ENCODE measurements at regions not wholly inside any gene's neighbourhood (a gene's known extent, or its start where the extent isn't known, plus 50 kb on each side); places are given as distances from the start of the nearest gene placed in this dataset.

DNA sequence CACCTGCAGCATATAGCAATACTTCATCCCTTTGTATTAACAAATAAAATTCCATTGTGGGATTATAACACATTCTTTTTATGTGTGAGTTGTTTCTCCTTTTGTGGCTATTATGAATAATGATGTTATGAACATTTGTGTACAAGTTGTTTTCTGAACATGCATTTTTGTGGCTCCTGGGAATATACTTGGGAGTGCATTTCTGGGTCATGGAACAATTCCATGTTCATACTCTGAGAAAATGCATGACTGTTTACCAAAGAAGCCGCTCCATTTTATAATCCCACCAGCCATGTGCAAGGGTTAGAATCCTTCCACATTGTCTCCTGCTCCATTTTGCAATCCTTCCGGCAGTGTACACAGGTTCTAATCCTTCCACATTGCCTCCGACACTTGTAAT, 713.8 kb downstream of the TBC1D22A start:
- no peak for DNase-seq (ENCODE audit: low read depth)
- TF ChIP-seq, protein P1, sequence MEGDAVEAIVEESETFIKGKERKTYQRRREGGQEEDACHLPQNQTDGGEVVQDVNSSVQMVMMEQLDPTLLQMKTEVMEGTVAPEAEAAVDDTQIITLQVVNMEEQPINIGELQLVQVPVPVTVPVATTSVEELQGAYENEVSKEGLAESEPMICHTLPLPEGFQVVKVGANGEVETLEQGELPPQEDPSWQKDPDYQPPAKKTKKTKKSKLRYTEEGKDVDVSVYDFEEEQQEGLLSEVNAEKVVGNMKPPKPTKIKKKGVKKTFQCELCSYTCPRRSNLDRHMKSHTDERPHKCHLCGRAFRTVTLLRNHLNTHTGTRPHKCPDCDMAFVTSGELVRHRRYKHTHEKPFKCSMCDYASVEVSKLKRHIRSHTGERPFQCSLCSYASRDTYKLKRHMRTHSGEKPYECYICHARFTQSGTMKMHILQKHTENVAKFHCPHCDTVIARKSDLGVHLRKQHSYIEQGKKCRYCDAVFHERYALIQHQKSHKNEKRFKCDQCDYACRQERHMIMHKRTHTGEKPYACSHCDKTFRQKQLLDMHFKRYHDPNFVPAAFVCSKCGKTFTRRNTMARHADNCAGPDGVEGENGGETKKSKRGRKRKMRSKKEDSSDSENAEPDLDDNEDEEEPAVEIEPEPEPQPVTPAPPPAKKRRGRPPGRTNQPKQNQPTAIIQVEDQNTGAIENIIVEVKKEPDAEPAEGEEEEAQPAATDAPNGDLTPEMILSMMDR (IDR thresholded peaks at IDR 0.05; ENCODE audit: control insufficient read depth, insufficient read depth, low read depth, low read length, missing control alignments): no peak
- H3K4me3 ChIP-seq (ENCODE audit: control insufficient read depth, low read depth, low read length): no peak overlapping the region

DNA sequence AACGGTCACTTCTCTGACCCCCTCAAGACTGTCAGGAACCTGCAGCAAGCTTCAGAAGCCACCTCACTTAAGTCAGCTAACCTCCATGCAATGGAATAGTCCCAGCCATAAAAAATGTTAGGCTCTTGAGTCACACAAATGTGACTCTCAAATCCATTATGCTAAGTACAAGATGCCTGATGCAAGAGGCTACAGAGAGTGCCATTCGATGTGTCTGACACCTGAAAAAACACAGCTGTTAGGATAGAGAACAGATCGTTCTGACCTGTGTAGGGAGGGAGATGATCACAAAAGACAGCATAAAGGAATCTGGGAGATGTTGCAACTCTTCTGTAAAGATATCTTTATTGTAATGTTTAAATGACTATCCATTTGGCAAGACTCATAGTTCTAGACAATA, 712.4 kb downstream of the TBC1D22A start:
- TF ChIP-seq, protein P1 (IDR thresholded peaks at IDR 0.05; ENCODE audit: control insufficient read depth, insufficient read depth, low read depth, low read length, missing control alignments): no peak
- no peak for DNase-seq (ENCODE audit: low read depth)
- H3K4me3 ChIP-seq (ENCODE audit: control insufficient read depth, low read depth, low read length): no peak overlapping the region

DNA sequence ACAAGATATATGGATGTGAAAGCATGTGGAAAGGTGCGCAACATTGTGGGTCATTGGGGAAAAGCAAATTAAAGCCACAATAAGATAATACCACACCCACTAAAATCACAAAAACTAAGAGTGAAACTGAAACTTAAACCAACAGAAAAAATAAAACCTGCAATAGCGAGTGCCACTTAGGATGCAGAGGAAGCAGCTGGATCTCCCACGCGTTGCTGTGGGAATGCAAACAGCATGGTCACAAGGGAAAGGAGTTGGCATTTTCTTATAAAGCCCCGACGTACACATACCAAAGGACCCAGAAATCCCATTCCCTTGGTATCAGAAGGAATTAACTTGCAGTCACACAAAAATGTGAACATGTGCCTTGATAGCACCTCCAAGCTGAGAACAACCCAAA, 712.0 kb downstream of the TBC1D22A start:
- no peak for DNase-seq (ENCODE audit: low read depth)
- TF ChIP-seq, protein P1 (IDR thresholded peaks at IDR 0.05; ENCODE audit: control insufficient read depth, insufficient read depth, low read depth, low read length, missing control alignments): no peak
- no peak overlapping the region for H3K4me3 ChIP-seq (ENCODE audit: control insufficient read depth, low read depth, low read length)

DNA sequence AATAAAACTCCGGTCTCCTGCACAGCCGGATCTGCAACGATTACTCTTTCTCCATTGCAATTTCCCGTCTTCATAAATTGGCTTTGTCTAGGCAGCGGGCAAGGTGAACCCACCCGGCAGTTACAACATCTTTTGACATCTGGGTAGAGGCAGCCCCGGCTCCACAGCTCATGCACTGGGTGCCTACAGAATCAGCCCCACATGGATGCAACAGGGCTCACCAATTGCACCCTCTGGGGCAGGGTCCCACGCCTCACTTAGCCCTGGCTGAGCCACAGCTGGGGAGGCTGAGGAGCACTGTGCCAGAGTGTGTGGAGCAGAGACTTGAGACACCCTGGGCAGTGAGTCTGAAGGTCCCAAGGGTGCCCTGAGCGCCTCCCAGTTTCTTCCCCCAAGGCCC, 710.2 kb downstream of the TBC1D22A start:
- DNase-seq (ENCODE audit: low read depth): no peak
- TF ChIP-seq, protein P1 (IDR thresholded peaks at IDR 0.05; ENCODE audit: control insufficient read depth, insufficient read depth, low read depth, low read length, missing control alignments): no peak
- no peak overlapping the region for H3K4me3 ChIP-seq (ENCODE audit: control insufficient read depth, low read depth, low read length)

DNA sequence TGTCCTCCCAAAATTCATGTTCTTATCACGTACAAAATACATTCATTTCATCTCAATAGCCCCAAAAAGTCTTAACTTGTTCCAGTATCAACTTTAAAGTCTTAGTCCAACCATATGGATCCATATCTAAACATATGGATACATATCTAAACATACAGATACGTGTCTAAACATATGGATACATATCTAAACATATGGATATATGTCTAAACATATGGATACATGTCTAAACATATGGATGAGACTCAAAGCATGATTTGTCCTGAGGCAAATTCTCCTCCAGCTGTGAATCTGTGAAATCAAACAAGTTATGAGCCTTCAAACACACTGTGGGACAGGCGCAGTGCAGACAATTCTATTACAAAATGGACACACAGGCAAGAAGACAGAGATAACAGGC, 709.0 kb downstream of the TBC1D22A start:
- no peak overlapping the region for H3K4me3 ChIP-seq (ENCODE audit: control insufficient read depth, low read depth, low read length)
- no peak for DNase-seq (ENCODE audit: low read depth)
- TF ChIP-seq, protein P1 (IDR thresholded peaks at IDR 0.05; ENCODE audit: control insufficient read depth, insufficient read depth, low read depth, low read length, missing control alignments): no peak

DNA sequence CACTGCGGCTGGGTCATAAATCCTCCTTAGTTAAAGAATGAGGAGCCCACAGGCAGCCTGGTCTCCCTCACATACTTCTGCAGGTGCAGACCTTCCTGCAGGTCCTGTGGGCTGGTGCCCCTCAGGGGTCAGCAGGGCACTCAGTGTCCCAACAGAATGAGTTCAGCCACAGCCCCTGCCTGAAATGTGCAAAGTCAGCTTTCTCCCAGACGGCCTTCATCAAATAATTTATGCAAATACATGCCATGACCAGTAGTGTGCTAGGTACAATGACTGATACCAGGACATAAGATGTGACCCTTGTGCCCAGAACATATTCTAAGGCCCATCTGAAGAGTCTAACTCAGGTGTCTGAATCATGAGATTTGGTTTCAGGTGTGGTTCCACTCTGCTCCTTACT, 703.4 kb downstream of the TBC1D22A start:
- TF ChIP-seq, protein P1 (IDR thresholded peaks at IDR 0.05; ENCODE audit: control insufficient read depth, insufficient read depth, low read depth, low read length, missing control alignments): no peak
- H3K4me3 ChIP-seq (ENCODE audit: control insufficient read depth, low read depth, low read length): no peak overlapping the region
- DNase-seq (ENCODE audit: low read depth): no peak

DNA sequence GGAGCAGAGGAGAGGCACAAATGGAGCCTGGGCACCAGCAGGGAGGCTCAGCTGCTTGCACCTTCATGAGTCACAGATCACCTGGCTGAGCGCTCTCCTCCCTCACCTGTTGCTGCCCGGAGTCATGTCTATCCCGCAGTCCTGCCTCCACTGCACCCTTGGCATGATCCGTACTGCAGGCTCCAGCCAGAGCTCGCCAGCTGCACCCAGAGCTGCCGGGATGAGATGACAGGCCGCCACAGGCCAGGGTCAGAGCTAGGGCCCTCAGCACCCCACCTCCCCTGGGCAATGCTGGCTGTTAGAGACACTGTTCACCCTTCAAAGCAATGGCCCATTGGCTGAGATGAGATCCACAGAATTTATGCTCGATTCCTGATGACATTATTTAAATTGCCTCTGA, 702.8 kb downstream of the TBC1D22A start:
- H3K4me3 ChIP-seq (ENCODE audit: control insufficient read depth, low read depth, low read length): no peak overlapping the region
- TF ChIP-seq, protein P1 (IDR thresholded peaks at IDR 0.05; ENCODE audit: control insufficient read depth, insufficient read depth, low read depth, low read length, missing control alignments): no peak
- no peak for DNase-seq (ENCODE audit: low read depth)

All from AG09309 (cell line).